ENCODE measurements at regions not wholly inside any gene's neighbourhood (a gene's known extent, or its start where the extent isn't known, plus 50 kb on each side); places are given as distances from the start of the nearest gene placed in this dataset.
"Not testable (repeated sequence)": the region's sequence is repeated elsewhere in the genome, so short reads cannot be mapped to it uniquely, and the experiment has no call there.

DNA sequence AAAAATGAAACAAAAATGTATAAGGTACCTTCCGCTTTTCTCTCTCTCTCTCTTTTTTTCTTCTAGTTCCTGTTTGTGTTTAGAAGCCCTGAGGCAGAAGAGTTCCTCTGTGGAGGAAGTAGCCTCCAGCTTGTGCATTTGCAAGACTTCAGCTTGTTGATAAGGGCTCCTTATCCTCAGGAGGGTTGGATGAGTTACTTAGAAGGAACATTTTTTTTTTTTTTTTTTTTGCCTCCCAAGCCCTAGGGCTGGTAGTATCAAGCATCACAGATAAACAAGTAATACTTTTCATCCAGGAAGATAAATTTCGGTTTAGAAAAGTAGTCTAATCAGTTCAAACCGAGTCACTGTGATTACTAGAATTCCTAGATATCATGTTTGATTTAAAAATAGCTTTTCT, 91.0 kb upstream of the CBLB start:
- Mint-ChIP-seq H3K27ac (no peak overlapping the region), H3K36me3 (ENCODE audit: low read depth) (peaks cover 4% of the 10 kb centered on the region), H3K4me3 (no peak overlapping the region), H3K4me1 (ENCODE audit: low read depth) (peaks cover 3% of the 10 kb centered on the region), H3K27me3 (no peaks in the 10 kb centered on the region), H3K9me3 (peaks cover 4% of the 10 kb centered on the region)

- H3K9me3 Mint-ChIP-seq, result peaks cover 4% of the 10 kb centered on the region
- H3K4me1 Mint-ChIP-seq (ENCODE audit: low read depth), result peaks cover 3% of the 10 kb centered on the region
- H3K27ac Mint-ChIP-seq, result no peak overlapping the region
- H3K36me3 Mint-ChIP-seq (ENCODE audit: low read depth), result peaks cover 4% of the 10 kb centered on the region
- no peak overlapping the region for H3K4me3 Mint-ChIP-seq
- no peaks in the 10 kb centered on the region for H3K27me3 Mint-ChIP-seq
Measured at GRCh38 chr3:105960381-105960780, 91.6 kb upstream of the CBLB start.

DNA sequence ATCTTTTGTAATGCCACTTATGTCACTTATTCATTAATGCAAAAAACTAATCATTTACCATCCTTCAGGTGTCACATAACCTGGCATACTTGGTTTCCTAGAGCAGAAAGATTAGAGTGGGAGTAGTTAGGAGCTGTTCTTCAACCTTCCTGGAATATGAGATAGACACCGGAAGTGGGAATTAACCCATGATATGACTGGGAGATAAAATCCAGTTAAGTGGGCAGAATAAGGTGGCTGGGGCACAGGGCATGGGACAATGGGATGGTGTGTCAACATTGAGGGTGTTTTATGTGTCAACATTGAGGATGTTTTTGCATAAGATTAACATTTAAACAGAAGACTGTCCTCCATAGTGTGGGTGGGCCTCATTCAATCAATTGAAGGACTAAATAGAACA, 94.3 kb upstream of the CBLB start:
- H3K36me3 Mint-ChIP-seq (ENCODE audit: low read depth), result peaks cover 4% of the 10 kb centered on the region

DNA sequence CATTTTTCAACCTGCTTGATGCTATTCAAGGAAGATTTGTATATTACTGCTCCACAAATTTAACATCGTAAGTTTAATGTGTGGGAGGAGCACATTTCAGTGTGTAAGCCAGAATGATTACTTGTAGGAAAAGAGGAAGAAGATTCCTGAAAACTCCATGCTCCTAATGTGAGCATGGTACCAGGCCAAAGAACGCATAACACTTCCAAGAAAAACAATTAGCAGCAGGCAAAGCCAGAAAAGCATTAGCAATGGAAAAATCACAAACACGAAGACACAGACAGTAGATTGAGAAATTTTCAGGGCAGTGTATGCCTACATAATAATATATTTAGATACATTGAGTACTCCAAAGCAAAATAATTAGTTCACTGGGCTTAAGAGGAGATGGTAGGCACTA, 96.6 kb upstream of the CBLB start:
- Mint-ChIP-seq H3K4me3 (no peak overlapping the region), H3K9me3 (peaks cover 4% of the 10 kb centered on the region), H3K36me3 (ENCODE audit: low read depth) (peaks cover 4% of the 10 kb centered on the region), H3K27me3 (no peaks in the 10 kb centered on the region), H3K27ac (no peak overlapping the region), H3K4me1 (ENCODE audit: low read depth) (no peaks in the 10 kb centered on the region)

More for the DNA sequence above, 94.3 kb upstream of the CBLB start:
- Mint-ChIP-seq H3K4me3 (no peak overlapping the region), H3K27ac (no peak overlapping the region), H3K4me1 (ENCODE audit: low read depth) (peaks cover 3% of the 10 kb centered on the region), H3K27me3 (no peaks in the 10 kb centered on the region), H3K9me3 (peaks cover 4% of the 10 kb centered on the region)

DNA sequence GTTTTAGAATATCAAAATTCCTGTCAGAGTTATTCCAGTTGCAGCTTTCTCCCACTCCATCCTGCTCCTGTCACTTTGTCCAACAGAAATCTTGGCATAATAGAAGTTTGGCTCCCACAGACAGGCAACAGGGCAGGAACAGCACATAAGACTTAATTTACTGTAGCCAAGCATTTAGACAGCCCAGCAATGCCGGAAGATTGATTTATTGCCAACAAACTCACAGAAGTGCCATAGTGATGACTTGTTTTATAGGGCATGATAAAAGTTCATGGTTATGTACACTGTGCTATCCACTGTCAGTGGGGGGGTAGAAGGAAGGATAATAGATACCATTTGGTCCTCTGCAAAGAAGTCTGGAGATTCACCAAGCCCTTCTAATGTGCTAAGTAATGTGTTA, 98.3 kb upstream of the CBLB start:
- Mint-ChIP-seq H3K36me3 (ENCODE audit: low read depth) (peaks cover 15% of the 10 kb centered on the region), H3K27me3 (no peaks in the 10 kb centered on the region), H3K4me3 (no peak overlapping the region), H3K9me3 (peaks cover 15% of the 10 kb centered on the region), H3K4me1 (ENCODE audit: low read depth) (no peaks in the 10 kb centered on the region), H3K27ac (no peak overlapping the region)

DNA sequence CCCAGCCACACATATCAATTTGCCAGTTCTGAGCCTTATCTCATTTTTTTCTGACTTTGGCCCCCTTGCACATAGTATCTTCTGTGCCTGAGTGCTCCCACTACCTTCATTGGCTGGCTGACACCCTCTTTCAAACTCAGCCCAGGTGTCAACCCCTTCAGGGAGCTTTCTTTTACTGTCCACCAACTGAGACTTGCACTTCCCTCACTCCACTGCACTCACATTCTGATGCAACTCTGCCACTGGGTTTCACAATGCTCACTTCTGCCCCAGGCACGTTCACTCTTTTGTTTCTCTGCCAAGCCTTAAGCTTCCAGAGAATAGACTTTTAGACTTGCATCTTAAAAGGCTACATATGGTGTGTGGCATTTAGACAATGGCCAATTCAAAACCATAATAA, 101.5 kb upstream of the CBLB start:
- Mint-ChIP-seq H3K4me3 (no peak overlapping the region), H3K27ac (no peak overlapping the region), H3K4me1 (ENCODE audit: low read depth) (no peaks in the 10 kb centered on the region), H3K9me3 (peaks cover 19% of the 10 kb centered on the region), H3K36me3 (ENCODE audit: low read depth) (peaks cover 18% of the 10 kb centered on the region), H3K27me3 (no peaks in the 10 kb centered on the region)

DNA sequence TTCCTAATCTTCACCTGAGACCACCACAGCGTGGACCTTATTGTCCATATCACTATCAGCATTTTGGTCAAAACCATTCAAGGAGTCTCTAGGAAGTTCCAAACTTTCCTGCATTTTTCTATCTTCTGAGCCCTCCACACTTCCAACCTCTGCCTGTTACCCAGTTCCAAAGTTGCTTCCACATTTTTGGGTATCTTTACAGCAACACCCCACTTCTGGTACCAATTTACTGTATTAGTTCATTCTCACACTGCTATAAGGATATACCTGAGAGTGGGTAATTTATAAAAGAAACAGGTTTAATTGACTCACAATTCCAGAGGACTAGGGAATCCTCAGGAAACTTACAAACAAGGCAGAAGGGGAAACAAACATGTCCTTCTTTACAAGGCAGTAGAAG, 103.3 kb upstream of the CBLB start:
- H3K27me3 Mint-ChIP-seq, result no peaks in the 10 kb centered on the region
- no peaks in the 10 kb centered on the region for H3K4me1 Mint-ChIP-seq (ENCODE audit: low read depth)
- H3K27ac Mint-ChIP-seq, result no peak overlapping the region
- peaks cover 19% of the 10 kb centered on the region for H3K9me3 Mint-ChIP-seq
- H3K36me3 Mint-ChIP-seq (ENCODE audit: low read depth), result peaks cover 18% of the 10 kb centered on the region
- H3K4me3 Mint-ChIP-seq, result no peak overlapping the region

DNA sequence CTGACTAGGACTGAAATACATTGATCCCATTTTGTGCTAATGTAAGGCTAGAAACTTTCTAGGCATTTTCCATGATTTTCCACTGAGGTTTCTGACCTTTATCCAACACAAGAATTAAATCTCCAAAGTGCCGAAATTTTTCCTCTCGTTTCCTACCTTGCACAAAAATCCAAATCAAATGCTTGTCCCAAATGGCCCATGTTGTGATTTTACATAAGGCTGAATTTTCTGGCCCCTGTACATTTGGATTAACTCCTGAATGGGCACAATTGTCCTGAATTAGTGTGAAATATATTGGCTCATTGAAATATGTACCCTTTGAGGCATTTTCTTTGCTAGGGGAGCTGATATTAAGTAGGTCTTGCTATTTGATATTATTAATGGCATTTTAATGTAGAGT, 105.6 kb upstream of the CBLB start:
- no peak overlapping the region for H3K27ac Mint-ChIP-seq
- H3K36me3 Mint-ChIP-seq (ENCODE audit: low read depth), result peaks cover 18% of the 10 kb centered on the region
- no peak overlapping the region for H3K4me3 Mint-ChIP-seq
- peaks cover 19% of the 10 kb centered on the region for H3K9me3 Mint-ChIP-seq
- no peaks in the 10 kb centered on the region for H3K4me1 Mint-ChIP-seq (ENCODE audit: low read depth)
- no peaks in the 10 kb centered on the region for H3K27me3 Mint-ChIP-seq

- no peaks in the 10 kb centered on the region for H3K4me1 Mint-ChIP-seq (ENCODE audit: low read depth)
- H3K36me3 Mint-ChIP-seq (ENCODE audit: low read depth), result peaks cover 12% of the 10 kb centered on the region
- no peak overlapping the region for H3K4me3 Mint-ChIP-seq
- H3K9me3 Mint-ChIP-seq, result peaks cover 13% of the 10 kb centered on the region
- no peak overlapping the region for H3K27ac Mint-ChIP-seq
- H3K27me3 Mint-ChIP-seq, result no peaks in the 10 kb centered on the region
Measured at GRCh38 chr3:105976196-105976595, 107.4 kb upstream of the CBLB start.

GRCh38 chr3:105979961-105980360, 111.1 kb upstream of the CBLB start:
- Mint-ChIP-seq H3K36me3 (ENCODE audit: low read depth) (peaks cover 3% of the 10 kb centered on the region), H3K27me3 (no peaks in the 10 kb centered on the region), H3K27ac (no peak overlapping the region), H3K9me3 (peaks cover 13% of the 10 kb centered on the region), H3K4me3 (no peak overlapping the region), H3K4me1 (ENCODE audit: low read depth) (peaks cover 12% of the 10 kb centered on the region)

DNA sequence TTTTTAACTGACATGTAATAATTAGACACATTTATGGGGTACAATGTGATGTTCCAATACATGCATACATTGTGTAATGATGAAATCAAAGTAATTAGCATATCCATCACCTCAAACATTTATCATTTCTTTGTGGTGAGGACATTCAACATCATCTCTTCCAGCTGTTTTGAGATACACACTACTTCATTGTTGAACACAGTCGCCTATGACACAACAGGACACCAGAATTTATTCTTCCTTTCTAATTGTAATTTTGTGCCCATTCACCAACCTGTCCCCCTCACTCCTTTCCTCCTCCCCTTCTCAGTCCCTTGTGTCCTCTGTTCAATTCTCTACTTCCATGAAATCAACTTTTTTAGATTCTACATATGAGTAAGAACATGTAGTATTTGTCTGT, 113.4 kb upstream of the CBLB start:
- Mint-ChIP-seq H3K27ac (no peak overlapping the region), H3K4me1 (ENCODE audit: low read depth) (peaks cover 27% of the 10 kb centered on the region), H3K36me3 (ENCODE audit: low read depth) (peaks cover 3% of the 10 kb centered on the region), H3K4me3 (no peak overlapping the region), H3K9me3 (peaks cover 13% of the 10 kb centered on the region), H3K27me3 (no peaks in the 10 kb centered on the region)

- Mint-ChIP-seq H3K36me3 (ENCODE audit: low read depth) (peaks cover 15% of the 10 kb centered on the region), H3K27ac (no peak overlapping the region), H3K27me3 (no peaks in the 10 kb centered on the region), H3K4me3 (no peak overlapping the region), H3K4me1 (ENCODE audit: low read depth) (peaks cover 47% of the 10 kb centered on the region), H3K9me3 (peaks cover 32% of the 10 kb centered on the region)
Measured at GRCh38 chr3:105984837-105985236, 116.0 kb upstream of the CBLB start.

DNA sequence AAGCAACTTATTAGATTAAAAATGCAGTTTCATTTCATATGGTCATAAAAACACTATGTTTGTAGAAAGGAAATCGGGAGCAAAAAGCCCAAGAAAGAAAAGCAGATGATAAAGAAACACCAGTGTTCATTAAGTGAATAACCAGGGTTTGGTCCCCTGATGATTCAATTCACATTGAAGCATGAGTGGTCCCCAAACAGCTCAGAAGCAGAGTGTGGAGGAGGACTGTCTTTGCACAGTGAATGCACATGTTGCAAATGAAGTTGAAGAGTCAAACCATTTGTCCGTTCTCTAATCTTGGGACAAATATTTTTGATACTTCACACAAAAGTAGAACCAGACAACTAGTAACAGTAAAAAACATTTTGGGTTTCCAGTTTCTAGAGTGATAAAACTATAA, 117.5 kb upstream of the CBLB start:
- Mint-ChIP-seq H3K9me3 (peaks cover 44% of the 10 kb centered on the region), H3K4me1 (ENCODE audit: low read depth) (peaks cover 47% of the 10 kb centered on the region), H3K36me3 (ENCODE audit: low read depth) (peaks cover 21% of the 10 kb centered on the region)
- not testable (repeated sequence) for H3K4me3 Mint-ChIP-seq, H3K27ac Mint-ChIP-seq, H3K27me3 Mint-ChIP-seq

GRCh38 chr3:105987809-105988208, 119.0 kb upstream of the CBLB start:
- H3K4me1 Mint-ChIP-seq (ENCODE audit: low read depth), result peaks cover 43% of the 10 kb centered on the region
- H3K36me3 Mint-ChIP-seq (ENCODE audit: low read depth), result peaks cover 24% of the 10 kb centered on the region
- H3K9me3 Mint-ChIP-seq, result peaks cover 49% of the 10 kb centered on the region
- no peaks in the 10 kb centered on the region for H3K27me3 Mint-ChIP-seq
- peak overlapping the region; percentile 47 for H3K27ac Mint-ChIP-seq
- H3K4me3 Mint-ChIP-seq, result peak overlapping the region; percentile 43

- Mint-ChIP-seq H3K4me1 (ENCODE audit: low read depth) (peaks cover 43% of the 10 kb centered on the region), H3K36me3 (ENCODE audit: low read depth) (peaks cover 24% of the 10 kb centered on the region), H3K27me3 (no peaks in the 10 kb centered on the region), H3K27ac (peak overlapping the region; percentile 47), H3K4me3 (peak overlapping the region; percentile 43), H3K9me3 (peaks cover 42% of the 10 kb centered on the region)
Measured at GRCh38 chr3:105988540-105989212, 119.9 kb upstream of the CBLB start.

GRCh38 chr3:105996781-105997180, 128.0 kb upstream of the CBLB start:
- H3K4me3 Mint-ChIP-seq, result no peak overlapping the region
- H3K9me3 Mint-ChIP-seq, result peaks cover 35% of the 10 kb centered on the region
- no peak overlapping the region for H3K27ac Mint-ChIP-seq
- no peaks in the 10 kb centered on the region for H3K27me3 Mint-ChIP-seq
- H3K36me3 Mint-ChIP-seq (ENCODE audit: low read depth), result peaks cover under 1% of the 10 kb centered on the region
- no peaks in the 10 kb centered on the region for H3K4me1 Mint-ChIP-seq (ENCODE audit: low read depth)
